ENCODE measurements at regions not wholly inside any gene's neighbourhood (a gene's known extent, or its start where the extent isn't known, plus 50 kb on each side); places are given as distances from the start of the nearest gene placed in this dataset.

DNA sequence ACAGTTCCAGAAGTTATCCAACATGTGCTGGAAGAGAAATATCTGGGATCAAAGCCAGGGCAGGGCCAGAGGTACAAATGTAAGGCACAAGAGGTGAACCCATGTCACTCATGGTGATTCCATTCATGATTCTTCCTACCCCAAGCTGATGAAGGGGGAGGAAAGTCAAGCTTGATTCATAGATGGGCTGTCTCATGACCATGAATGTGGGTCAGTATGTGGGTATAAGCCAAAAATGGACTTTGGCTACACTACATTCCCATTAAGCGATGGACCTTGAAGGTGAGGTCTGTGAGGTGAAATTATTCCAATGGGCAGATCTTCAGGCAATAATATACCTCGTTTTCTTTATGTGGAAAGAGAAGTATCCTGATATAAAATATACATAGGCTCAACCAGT, 217.1 kb downstream of the BTG1 start:
- no peak for DNase-seq (ENCODE audit: low read depth in 1 of 2, low spot score in 1 of 2)

DNA sequence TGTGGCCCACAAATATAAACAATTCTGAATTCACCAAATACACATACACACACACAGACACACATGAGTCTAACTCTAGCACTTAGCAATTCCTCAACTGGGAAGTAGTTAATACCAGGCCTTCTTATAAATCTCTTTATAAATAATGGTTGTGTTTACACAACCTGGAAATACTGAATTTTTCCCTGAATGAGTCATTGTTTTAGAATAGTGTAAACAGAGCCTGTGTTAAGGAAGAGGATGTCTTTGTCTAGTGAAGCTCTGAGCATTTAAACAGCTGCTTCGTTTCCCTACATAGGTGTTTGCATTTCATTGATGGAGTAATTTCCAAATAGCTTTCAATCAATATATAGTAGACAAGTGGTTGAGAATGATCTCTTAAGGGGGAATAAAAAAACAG, 218.8 kb downstream of the BTG1 start:
- DNase-seq (ENCODE audit: low read depth in 1 of 2, low spot score in 1 of 2): no peak

DNA sequence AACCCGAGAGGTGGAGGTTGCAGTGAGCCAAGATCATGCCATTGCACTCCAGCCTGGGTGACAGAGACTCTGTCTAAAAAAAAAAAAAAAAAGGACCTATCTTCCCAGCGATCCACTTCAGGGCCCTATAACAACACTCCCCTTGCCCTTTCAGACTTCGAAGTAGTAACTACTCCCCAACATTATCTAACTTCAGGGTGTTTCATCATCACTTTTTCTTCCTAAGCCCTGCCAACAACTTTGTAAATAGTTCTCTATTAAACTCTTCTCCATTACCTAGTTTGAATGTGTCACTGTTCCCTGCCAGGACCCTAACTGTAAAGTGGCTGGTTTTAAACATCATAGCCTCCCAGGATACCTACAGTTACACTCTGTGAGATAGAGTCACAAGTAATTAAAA, 220.8 kb downstream of the BTG1 start:
- DNase-seq (ENCODE audit: low read depth in 1 of 2, low spot score in 1 of 2): no peak

DNA sequence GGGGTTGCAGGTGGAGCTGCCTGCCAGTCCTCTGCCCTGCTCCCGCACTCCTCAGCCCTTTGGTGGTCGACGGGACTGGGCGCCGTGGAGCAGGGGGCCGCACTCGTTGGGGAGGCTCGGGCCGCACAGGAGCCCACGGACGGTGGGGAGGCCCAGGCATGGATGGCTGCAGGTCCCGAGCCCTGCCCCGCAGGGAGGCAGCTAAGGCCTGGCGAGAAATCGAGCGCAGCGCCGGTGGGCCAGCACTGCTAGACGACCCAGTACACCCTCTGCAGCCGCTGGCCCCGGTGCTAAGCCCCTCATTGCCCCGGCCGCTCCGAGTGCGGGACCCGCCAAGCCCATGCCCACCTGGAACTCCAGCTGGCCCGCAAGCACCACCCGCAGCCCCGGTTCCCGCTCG, 221.8 kb downstream of the BTG1 start:
- DNase-seq (ENCODE audit: low read depth in 1 of 2, low spot score in 1 of 2): no peak

- no peak for DNase-seq (ENCODE audit: low read depth in 1 of 2, low spot score in 1 of 2)
Observed at GRCh38 chr12:91922674-91923073, 223.0 kb downstream of the BTG1 start.

- DNase-seq (ENCODE audit: low read depth in 1 of 2, low spot score in 1 of 2): no peak
Observed at GRCh38 chr12:91922139-91922538, 223.5 kb downstream of the BTG1 start.

GRCh38 chr12:91921555-91921954, 224.1 kb downstream of the BTG1 start:
- no peak for DNase-seq (ENCODE audit: low read depth in 1 of 2, low spot score in 1 of 2)

DNA sequence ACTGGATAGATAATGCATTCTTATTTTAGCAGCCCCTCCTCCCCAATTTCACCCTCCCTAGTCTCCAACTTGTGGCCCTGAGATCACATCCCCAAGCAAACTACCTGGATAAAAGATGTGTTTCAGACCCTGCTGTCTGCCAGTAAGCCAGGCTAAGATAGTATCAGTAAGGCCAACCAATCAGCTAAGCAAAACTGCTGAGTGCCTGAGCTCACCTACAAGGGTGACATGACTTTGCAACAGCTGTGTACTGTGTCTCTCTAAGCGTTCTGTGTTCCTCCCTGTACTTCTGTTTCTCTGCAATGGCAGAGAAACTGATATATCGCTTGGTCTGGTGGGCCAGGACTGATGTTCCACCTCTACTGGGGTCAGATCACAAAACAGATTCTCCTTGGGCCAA, 224.9 kb downstream of the BTG1 start:
- no peak for DNase-seq (ENCODE audit: low read depth in 1 of 2, low spot score in 1 of 2)

DNA sequence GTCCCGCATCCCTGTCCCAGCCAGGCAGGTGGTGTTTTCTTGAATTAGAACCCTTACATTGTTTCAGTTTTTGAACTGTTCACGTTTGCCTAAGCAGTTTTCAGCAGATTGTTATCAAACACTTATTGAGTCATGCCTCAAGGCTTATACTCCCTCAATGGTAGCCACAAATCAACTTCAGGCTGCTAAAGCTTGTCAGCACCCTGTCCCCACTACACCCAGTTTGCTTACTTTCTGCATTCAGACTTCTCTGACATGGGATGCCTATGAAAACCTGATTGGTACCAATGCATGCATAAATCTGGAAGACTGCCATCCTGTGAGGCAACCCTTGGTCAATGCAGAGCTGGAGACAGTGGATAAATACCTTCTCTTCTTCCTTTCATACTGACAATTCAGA, 225.4 kb downstream of the BTG1 start:
- DNase-seq (ENCODE audit: low read depth in 1 of 2, low spot score in 1 of 2): no peak

DNA sequence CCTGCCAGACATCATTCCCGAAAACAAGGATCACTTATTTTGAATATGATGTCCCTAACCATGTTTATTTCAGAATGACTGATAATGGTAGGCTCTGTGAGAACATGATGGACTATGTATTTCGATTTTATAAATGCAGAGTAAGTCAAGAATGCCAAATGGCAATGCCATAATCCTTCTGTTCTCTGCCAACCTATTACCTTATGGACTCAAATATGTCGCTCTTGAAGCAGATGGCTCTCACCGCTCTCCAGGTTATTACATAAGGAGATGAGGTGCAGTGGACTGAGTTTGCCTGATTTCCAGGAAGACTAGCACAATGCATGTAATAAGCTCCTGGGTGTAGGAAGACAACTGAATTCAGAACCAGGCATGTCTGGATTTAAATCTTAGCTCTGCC, 227.2 kb downstream of the BTG1 start:
- DNase-seq (ENCODE audit: low read depth in 1 of 2, low spot score in 1 of 2): no peak

- no peak for DNase-seq (ENCODE audit: low read depth in 1 of 2, low spot score in 1 of 2)
Observed at GRCh38 chr12:91914701-91915100, 230.9 kb downstream of the BTG1 start.

DNA sequence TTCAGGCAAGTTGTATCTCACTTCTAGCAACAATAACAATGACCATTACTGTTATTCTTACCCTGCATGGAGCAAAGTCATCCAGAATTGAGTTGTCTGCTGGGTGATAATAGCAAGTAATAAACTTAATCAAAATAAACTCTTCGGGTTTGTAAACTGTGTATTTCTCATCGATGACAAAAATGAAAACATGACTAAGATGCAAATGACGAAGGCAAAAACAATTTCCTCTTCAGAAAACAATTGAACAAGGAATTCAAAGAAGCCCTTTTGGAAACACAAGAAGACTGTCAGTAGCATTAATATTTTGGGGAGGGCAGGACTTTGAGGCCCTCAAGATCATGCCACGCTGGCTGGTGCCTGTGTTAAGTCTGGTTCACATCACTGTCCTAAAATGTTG, 232.0 kb downstream of the BTG1 start:
- DNase-seq (ENCODE audit: low read depth in 1 of 2, low spot score in 1 of 2): no peak

- no peak for DNase-seq (ENCODE audit: low read depth in 1 of 2, low spot score in 1 of 2)
Observed at GRCh38 chr12:91913124-91913523, 232.5 kb downstream of the BTG1 start.

- DNase-seq (ENCODE audit: low read depth in 1 of 2, low spot score in 1 of 2): no peak
Observed at GRCh38 chr12:91912178-91912577, 233.5 kb downstream of the BTG1 start.

- no peak for DNase-seq (ENCODE audit: low read depth in 1 of 2, low spot score in 1 of 2)
Observed at GRCh38 chr12:91910871-91911388, 234.7 kb downstream of the BTG1 start.

- no peak for DNase-seq (ENCODE audit: low read depth in 1 of 2, low spot score in 1 of 2)
Observed at GRCh38 chr12:91902860-91903683, 242.6 kb downstream of the BTG1 start.

- DNase-seq (ENCODE audit: low read depth in 1 of 2, low spot score in 1 of 2): no peak
Observed at GRCh38 chr12:91901381-91902074, 244.1 kb downstream of the BTG1 start.

- no peak for DNase-seq (ENCODE audit: low read depth in 1 of 2, low spot score in 1 of 2)
Observed at GRCh38 chr12:91900971-91901370, 244.7 kb downstream of the BTG1 start.

DNA sequence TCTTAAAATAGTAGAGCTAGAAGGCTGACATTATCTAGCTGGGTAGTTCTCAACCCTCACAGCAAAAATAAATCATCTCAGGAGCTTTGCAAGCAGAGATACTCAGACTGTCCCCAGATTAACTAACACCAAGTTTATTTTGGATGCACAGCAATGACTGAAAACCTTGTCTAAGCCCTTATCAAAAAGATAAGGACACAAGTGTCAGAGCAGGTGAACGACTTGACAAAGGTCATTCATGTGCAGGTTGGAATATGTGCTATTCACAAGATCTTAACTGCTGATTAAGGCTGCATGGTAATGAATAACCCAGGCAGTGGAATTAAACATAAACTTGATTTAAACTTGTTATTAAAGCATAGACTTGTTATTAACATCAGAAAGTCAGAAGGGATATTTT, 246.6 kb downstream of the BTG1 start:
- no peak for DNase-seq (ENCODE audit: low read depth in 1 of 2, low spot score in 1 of 2)

- DNase-seq (ENCODE audit: low read depth in 1 of 2, low spot score in 1 of 2): no peak
Observed at GRCh38 chr12:91897025-91897515, 248.6 kb downstream of the BTG1 start.

DNA sequence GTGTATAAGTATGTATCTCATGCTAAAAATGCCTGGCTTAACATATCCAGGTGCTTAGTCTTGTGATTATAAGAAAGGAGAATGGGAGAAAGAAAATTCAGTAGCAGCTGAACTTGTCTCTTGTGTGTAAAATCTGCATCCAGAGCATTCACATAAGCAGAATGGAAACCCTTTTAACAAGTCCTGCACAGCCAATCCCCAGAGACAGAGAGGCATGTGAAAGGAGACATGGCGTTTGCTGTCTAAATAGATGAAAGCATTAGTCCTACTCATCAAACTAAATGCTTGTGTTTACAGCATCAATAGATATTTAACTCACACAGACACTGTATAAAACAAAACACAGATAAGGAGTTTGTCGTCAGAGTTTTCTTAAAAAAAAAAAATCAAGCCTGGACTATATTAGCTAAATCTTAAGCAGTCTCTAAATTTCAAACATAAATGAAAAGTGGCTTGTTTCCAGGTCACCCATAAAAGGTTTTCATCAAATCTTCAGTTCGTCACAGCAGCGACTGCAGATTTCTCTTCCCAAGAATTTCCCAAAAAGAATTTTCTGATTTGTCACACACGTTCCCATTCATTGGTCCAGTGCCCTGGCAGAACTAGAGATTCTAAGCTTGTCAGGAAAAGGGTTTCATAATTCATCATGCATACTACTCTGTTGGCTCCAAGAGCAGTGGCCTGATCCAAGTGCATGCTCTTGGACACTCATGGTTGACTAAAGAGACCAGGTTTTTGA, 249.2 kb downstream of the BTG1 start:
- DNase-seq (ENCODE audit: low read depth in 1 of 2, low spot score in 1 of 2): no peak

- no peak for DNase-seq (ENCODE audit: low read depth in 1 of 2, low spot score in 1 of 2)
Observed at GRCh38 chr12:91894911-91895310, 250.7 kb downstream of the BTG1 start.

Measured in activated CD4-positive, alpha-beta T cell treated with anti-CD3 and anti-CD28 coated beads, Interleukin-2, amount 50 U/mL, for 24 hours (primary cell).